ENCODE measurements at regions not wholly inside any gene's neighbourhood (a gene's known extent, or its start where the extent isn't known, plus 50 kb on each side); places are given as distances from the start of the nearest gene placed in this dataset.

GRCh38 chr6:156691018-156691417, 86.2 kb upstream of the ARID1B start:
- H3K4me3 ChIP-seq (ENCODE audit: low read length), result no peak overlapping the region
- DNase-seq (ENCODE audit: low read depth), result peak; percentile 10
- TF ChIP-seq CTCF (IDR thresholded peaks at IDR 0.05; ENCODE audit: insufficient read depth, low read depth, low read length, missing control alignments), result no peak

GRCh38 chr6:156689656-156690055, 87.5 kb upstream of the ARID1B start:
- H3K4me3 ChIP-seq (ENCODE audit: low read length), result no peak overlapping the region
- TF ChIP-seq CTCF (IDR thresholded peaks at IDR 0.05; ENCODE audit: insufficient read depth, low read depth, low read length, missing control alignments), result no peak
- no peak for DNase-seq (ENCODE audit: low read depth)

GRCh38 chr6:156688620-156688971, 88.6 kb upstream of the ARID1B start:
- DNase-seq (ENCODE audit: low read depth), result no peak
- H3K4me3 ChIP-seq (ENCODE audit: low read length), result no peak overlapping the region
- no peak for TF ChIP-seq CTCF (IDR thresholded peaks at IDR 0.05; ENCODE audit: insufficient read depth, low read depth, low read length, missing control alignments)

GRCh38 chr6:156687789-156688619, 89.2 kb upstream of the ARID1B start:
- TF ChIP-seq CTCF (IDR thresholded peaks at IDR 0.05; ENCODE audit: insufficient read depth, low read depth, low read length, missing control alignments), result no peak
- DNase-seq (ENCODE audit: low read depth), result peak; percentile 24
- H3K4me3 ChIP-seq (ENCODE audit: low read length), result peak overlapping the region; percentile 53

GRCh38 chr6:156686995-156687788, 90.0 kb upstream of the ARID1B start:
- peak overlapping the region; percentile 68 for H3K4me3 ChIP-seq (ENCODE audit: low read length)
- no peak for TF ChIP-seq CTCF (IDR thresholded peaks at IDR 0.05; ENCODE audit: insufficient read depth, low read depth, low read length, missing control alignments)
- DNase-seq (ENCODE audit: low read depth), result peak; percentile 83

GRCh38 chr6:156686301-156686994, 90.7 kb upstream of the ARID1B start:
- peak; percentile 58 for DNase-seq (ENCODE audit: low read depth)
- TF ChIP-seq CTCF (IDR thresholded peaks at IDR 0.05; ENCODE audit: insufficient read depth, low read depth, low read length, missing control alignments), result peak; percentile 47
- peak overlapping the region; percentile 68 for H3K4me3 ChIP-seq (ENCODE audit: low read length)
